A673 (cell line): ENCODE measurements at regions not wholly inside any gene's neighbourhood (a gene's known extent, or its start where the extent isn't known, plus 50 kb on each side); places are given as distances from the start of the nearest gene placed in this dataset.

Experiments used
- BruUV-seq: library from RNA; stranded (reverse); fragments of 400-500 nt; replicated peaks from 2 replicates; lab custom pipeline; 2021; lab: Mats Ljungman, UMichigan
- CTCF ChIA-PET: fragments of 300-600 bp; sonication (Branson Sonifier 250); formaldehyde crosslinking; loops from one replicate; lab custom pipeline; 2022; ENCODE audit warnings: antibody characterized with exemption; lab: Charles Lee
- POLR2A ChIA-PET: fragments of 300-600 bp; sonication (Branson Sonifier 250); formaldehyde crosslinking; loops from one replicate; lab custom pipeline; 2022; ENCODE audit warnings: antibody characterized with exemption; ENCODE audit not compliant: low non-redundant PET; lab: Charles Lee
- DNase-seq: peaks from one replicate; pipeline ENCODE4 v3.0.0-alpha.2; 2015; ENCODE audit warnings: low spot score
- H3K27ac ChIP-seq: fragments of 200-600 bp; sonication (generic); 2 replicates; pipeline ENCODE4 v1.5.1; 2016; ENCODE audit warnings: mixed run types, low read depth, mild to moderate bottlenecking, mixed read lengths, antibody characterized with exemption, low read length; ENCODE audit not compliant: poor library complexity, severe bottlenecking
- H3K27me3 ChIP-seq: fragments of 200-600 bp; sonication (generic); replicated peaks from 2 replicates; pipeline ENCODE4 v1.6.1; 2017; ENCODE audit warnings: mixed run types, low read depth, mild to moderate bottlenecking, mixed read lengths, antibody characterized with exemption, low read length; ENCODE audit not compliant: insufficient read depth, poor library complexity
- H3K36me3 ChIP-seq: fragments of 200-600 bp; sonication (generic); 2 replicates; pipeline ENCODE4 v1.6.1; 2016; ENCODE audit warnings: mixed run types, mild to moderate bottlenecking, mixed read lengths, antibody characterized with exemption, low read length; ENCODE audit not compliant: insufficient read depth, poor library complexity, severe bottlenecking
- H3K4me1 ChIP-seq: fragments of 200-600 bp; sonication (generic); 2 replicates; pipeline ENCODE4 v1.6.1; 2017; ENCODE audit warnings: mixed run types, mild to moderate bottlenecking, mixed read lengths, antibody characterized with exemption, low read length; ENCODE audit not compliant: insufficient read depth, poor library complexity, severe bottlenecking
- H3K4me3 ChIP-seq: fragments of 200-600 bp; sonication (generic); 2 replicates; pipeline ENCODE4 v1.5.1; 2016; ENCODE audit warnings: low read depth, mixed run types, mild to moderate bottlenecking, mixed read lengths, low read length; ENCODE audit not compliant: poor library complexity, severe bottlenecking
- H3K9me3 ChIP-seq: fragments of 200-600 bp; sonication (generic); 2 replicates; pipeline ENCODE4 v1.6.1; 2016; ENCODE audit warnings: mixed run types, low read depth, mild to moderate bottlenecking, mixed read lengths, antibody characterized with exemption, low read length; ENCODE audit not compliant: poor library complexity, severe bottlenecking
- CTCF ChIP-seq: fragments of 300-800, 200-600 bp; sonication (generic); conservative IDR thresholded peaks from 2 replicates; pipeline ENCODE4 v1.5.1; 2017; ENCODE audit warnings: low read depth, mild to moderate bottlenecking, antibody characterized with exemption, low read length, moderate library complexity, mixed read lengths
- EZH2 ChIP-seq: fragments of 200-600 bp; sonication (generic); IDR thresholded peaks from 2 replicates; pipeline ENCODE4 v1.6.1; 2017; ENCODE audit warnings: borderline replicate concordance, low read depth, mild to moderate bottlenecking, mixed read lengths, antibody characterized with exemption, low read length; ENCODE audit not compliant: poor library complexity, severe bottlenecking
- intact Hi-C: fragments of 100-400 bp; cut with micrococcal nuclease; formaldehyde crosslinking; loops from one replicate; pipeline ENCODE4 v1.10.0; 2022; ENCODE audit not compliant: unreplicated experiment

- H3K4me1 ChIP-seq = no peaks in the 10 kb centered on the region
- H3K27ac ChIP-seq = no peak overlapping the region
These were observed 153.5 kb downstream of the MYCN start for GRCh38 chr2:16093639-16094529.

GRCh38 chr2:16092861-16093638 is 152.7 kb downstream of the MYCN start:
- TF ChIP-seq CTCF (no peak), EZH2 (no peak)
- POLR2A ChIA-PET = no interaction called here
- Histone ChIP-seq H3K4me1 (no peaks in the 10 kb centered on the region), H3K27me3 (no peaks in the 10 kb centered on the region), H3K9me3 (no peaks in the 10 kb centered on the region), H3K27ac (no peak overlapping the region), H3K36me3 (no peaks in the 10 kb centered on the region), H3K4me3 (no peak overlapping the region)
- intact Hi-C loops = no loop called here
- no TSS peak for BruUV-seq
- CTCF ChIA-PET = no interaction called here
- no peak for DNase-seq

More at GRCh38 chr2:16093639-16094529, 153.5 kb downstream of the MYCN start:
- no peak for DNase-seq
- Histone ChIP-seq H3K4me3 (no peak overlapping the region), H3K9me3 (no peaks in the 10 kb centered on the region), H3K36me3 (no peaks in the 10 kb centered on the region), H3K27me3 (no peaks in the 10 kb centered on the region)
- TF ChIP-seq CTCF (no peak), EZH2 (no peak)
- intact Hi-C loops = no loop called here
- ChIA-PET CTCF (no interaction called here), POLR2A (no interaction called here)
- BruUV-seq = no TSS peak

- POLR2A ChIA-PET = no interaction called here
- TF ChIP-seq EZH2 (no peak), CTCF (no peak)
- CTCF ChIA-PET = no interaction called here
- Histone ChIP-seq H3K4me3 (no peak overlapping the region), H3K9me3 (no peaks in the 10 kb centered on the region), H3K36me3 (no peaks in the 10 kb centered on the region), H3K4me1 (no peaks in the 10 kb centered on the region), H3K27ac (no peak overlapping the region), H3K27me3 (no peaks in the 10 kb centered on the region)
- intact Hi-C loops = no loop called here
- BruUV-seq = no TSS peak
- no peak for DNase-seq
These were observed 151.4 kb downstream of the MYCN start for GRCh38 chr2:16091576-16092282.
